Tibial nerve (tissue), 4 donors: ENCODE measurements at regions not wholly inside any gene's neighbourhood (a gene's known extent, or its start where the extent isn't known, plus 50 kb on each side); places are given as distances from the start of the nearest gene placed in this dataset.

Experiments used
- DNase-seq, 2 donors: peaks; one replicate each; pipeline ENCODE4 v3.0.0-alpha.2; 2019; ENCODE audit warnings: low spot score in 2 of 2
- H3K27ac ChIP-seq, 4 donors: fragments of 200-600 bp; sonication (generic) in 3 of 4; one replicate each; pipeline ENCODE4 v1.5.1; 2017 to 2019; ENCODE audit warnings: mild to moderate bottlenecking in 1 of 4
- H3K27me3 ChIP-seq, 2 donors: fragments of 200-600 bp; sonication (generic) in 1 of 2; one replicate each; pipeline versions ENCODE4 v1.5.1 to v1.6.0; 2017 to 2019
- H3K36me3 ChIP-seq, 3 donors: fragments of 200-600 bp; sonication (generic); one replicate each; pipeline ENCODE4 v1.5.1; 2018 to 2019
- H3K4me1 ChIP-seq, 4 donors: fragments of 200-600 bp; sonication (generic) in 3 of 4; one replicate each; pipeline ENCODE4 v1.5.1; 2017 to 2019
- H3K4me3 ChIP-seq, 4 donors: fragments of 200-600 bp; sonication (generic) in 3 of 4; one replicate each; pipeline ENCODE4 v1.5.1; 2017 to 2019; ENCODE audit warnings: mild to moderate bottlenecking in 1 of 4, moderate library complexity in 1 of 4
- H3K9me3 ChIP-seq, 4 donors: fragments of 200-600 bp; sonication (generic) in 3 of 4; one replicate each; pipeline ENCODE4 v1.5.1; 2017 to 2019
- EP300 ChIP-seq, 2 donors: sonication (generic); formaldehyde crosslinking; IDR thresholded peaks; one replicate each; pipeline ENCODE4 v1.6.1; 2017; ENCODE audit warnings: antibody characterized with exemption in 2 of 2, mild to moderate bottlenecking in 1 of 2
- POLR2A ChIP-seq, 2 donors: fragments of 450-650 bp; IDR thresholded peaks; one replicate each; pipeline ENCODE4 v1.6.1; 2017; ENCODE audit warnings: antibody characterized with exemption in 2 of 2, mild to moderate bottlenecking in 2 of 2, moderate library complexity in 2 of 2
- WGBS, 2 donors: methylation state at CpG; one replicate each; pipeline ENCODE4 v1.1.5; 2018; 5-methylcytosine and 5-hydroxymethylcytosine counted together
- TF ChIP-seq, protein P1 (sequence below), 5 experiments: fragments of 200-600 bp in 3 of 5; fragments of 450-650 bp in 2 of 5; sonication (generic) in 3 of 5; IDR thresholded peaks; one replicate each; pipeline ENCODE4 v1.5.1; 2016 to 2019; ENCODE audit warnings: antibody characterized with exemption in 5 of 5, mild to moderate bottlenecking in 3 of 5, moderate library complexity in 2 of 5

DNA sequence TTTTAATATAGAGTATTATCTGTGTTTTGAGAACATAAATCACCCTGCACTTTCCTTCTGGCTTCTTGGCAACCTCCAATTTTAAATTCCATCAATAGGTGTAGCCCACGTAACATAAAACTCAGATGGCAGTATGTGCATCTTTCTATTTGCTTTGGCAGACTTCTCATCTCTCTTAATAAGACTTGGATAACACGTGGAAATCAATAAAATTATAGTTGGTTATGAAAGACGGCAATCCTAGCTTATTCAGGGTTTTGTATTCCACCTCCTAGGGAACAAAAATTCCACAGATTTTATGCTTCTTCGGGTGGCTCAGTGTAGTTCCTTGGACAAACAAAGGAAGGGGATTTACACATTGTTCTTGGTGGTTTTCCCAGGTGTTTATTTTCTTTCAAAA lies 299.3 kb downstream of the RND3 start:
- TF ChIP-seq POLR2A (IDR thresholded peaks at IDR 0.05) (no peak), EP300 (IDR thresholded peaks at IDR 0.05) (no peak)
- TF ChIP-seq, protein P1, sequence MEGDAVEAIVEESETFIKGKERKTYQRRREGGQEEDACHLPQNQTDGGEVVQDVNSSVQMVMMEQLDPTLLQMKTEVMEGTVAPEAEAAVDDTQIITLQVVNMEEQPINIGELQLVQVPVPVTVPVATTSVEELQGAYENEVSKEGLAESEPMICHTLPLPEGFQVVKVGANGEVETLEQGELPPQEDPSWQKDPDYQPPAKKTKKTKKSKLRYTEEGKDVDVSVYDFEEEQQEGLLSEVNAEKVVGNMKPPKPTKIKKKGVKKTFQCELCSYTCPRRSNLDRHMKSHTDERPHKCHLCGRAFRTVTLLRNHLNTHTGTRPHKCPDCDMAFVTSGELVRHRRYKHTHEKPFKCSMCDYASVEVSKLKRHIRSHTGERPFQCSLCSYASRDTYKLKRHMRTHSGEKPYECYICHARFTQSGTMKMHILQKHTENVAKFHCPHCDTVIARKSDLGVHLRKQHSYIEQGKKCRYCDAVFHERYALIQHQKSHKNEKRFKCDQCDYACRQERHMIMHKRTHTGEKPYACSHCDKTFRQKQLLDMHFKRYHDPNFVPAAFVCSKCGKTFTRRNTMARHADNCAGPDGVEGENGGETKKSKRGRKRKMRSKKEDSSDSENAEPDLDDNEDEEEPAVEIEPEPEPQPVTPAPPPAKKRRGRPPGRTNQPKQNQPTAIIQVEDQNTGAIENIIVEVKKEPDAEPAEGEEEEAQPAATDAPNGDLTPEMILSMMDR (IDR thresholded peaks at IDR 0.05) = no peak
- no peaks in the 10 kb centered on the region for H3K9me3 ChIP-seq
- no peak overlapping the region for H3K27ac ChIP-seq
- 38 to 40% methylated on average over 4 of the region's 4 CpGs for WGBS, 2 donors
- no peaks in the 10 kb centered on the region for H3K4me1 ChIP-seq
- H3K4me3 ChIP-seq = no peak overlapping the region
- DNase-seq = no peak
- H3K27me3 ChIP-seq = no peaks in the 10 kb centered on the region
- H3K36me3 ChIP-seq = no peaks in the 10 kb centered on the region

GRCh38 chr2:150182566-150183235 lies 304.8 kb downstream of the RND3 start:
- TF ChIP-seq EP300 (IDR thresholded peaks at IDR 0.05) = no peak
- TF ChIP-seq POLR2A (IDR thresholded peaks at IDR 0.05) = no peak
- TF ChIP-seq, protein P1 (IDR thresholded peaks at IDR 0.05) = no peak
- DNase-seq = no peak
- Histone ChIP-seq H3K27ac (no peak overlapping the region), H3K36me3 (no peaks in the 10 kb centered on the region), H3K4me3 (no peak overlapping the region), H3K4me1 (no peaks in the 10 kb centered on the region), H3K9me3 (no peaks in the 10 kb centered on the region), H3K27me3 (no peaks in the 10 kb centered on the region)
- 68 to 70% methylated on average over 5 of the region's 5 CpGs for WGBS, 2 donors

GRCh38 chr2:150178591-150178990 lies 308.9 kb downstream of the RND3 start:
- no peak for DNase-seq
- TF ChIP-seq POLR2A (IDR thresholded peaks at IDR 0.05) = no peak
- TF ChIP-seq, protein P1 (IDR thresholded peaks at IDR 0.05) = no peak
- TF ChIP-seq EP300 (IDR thresholded peaks at IDR 0.05) = no peak
- H3K27me3 ChIP-seq = no peaks in the 10 kb centered on the region
- no peaks in the 10 kb centered on the region for H3K4me1 ChIP-seq
- H3K9me3 ChIP-seq = no peaks in the 10 kb centered on the region
- H3K4me3 ChIP-seq = no peak overlapping the region
- no peaks in the 10 kb centered on the region for H3K36me3 ChIP-seq
- no peak overlapping the region for H3K27ac ChIP-seq

DNA sequence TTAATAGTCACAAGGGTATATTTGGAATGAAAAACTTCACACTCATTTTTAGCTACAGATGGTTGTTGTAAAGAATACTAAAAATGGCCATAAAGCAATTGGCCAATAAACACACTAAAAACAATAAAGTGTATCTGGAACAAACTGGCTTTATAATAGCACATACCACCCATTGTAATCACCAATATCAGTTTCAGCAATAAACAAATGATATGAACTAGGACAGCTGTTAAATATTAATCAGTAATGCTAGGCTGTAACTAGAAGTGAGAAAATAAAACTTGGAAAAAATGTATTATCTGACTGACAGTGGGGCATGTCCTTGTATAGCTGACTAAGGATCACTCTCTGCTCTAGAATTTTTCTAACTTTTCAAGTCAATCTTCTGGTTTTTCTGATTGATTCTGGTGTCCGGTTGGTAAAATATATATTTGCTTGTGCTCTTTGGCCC lies 312.5 kb downstream of the RND3 start:
- DNase-seq = no peak
- Histone ChIP-seq H3K4me3 (no peak overlapping the region), H3K36me3 (no peaks in the 10 kb centered on the region), H3K4me1 (no peaks in the 10 kb centered on the region), H3K27me3 (no peaks in the 10 kb centered on the region), H3K9me3 (peaks cover 0 to 8% (median 0%) of the 10 kb centered on the region in 4 donors), H3K27ac (no peak overlapping the region)
- WGBS, 2 donors = 73 to 75% methylated on average over 1 of the region's 1 CpG
- TF ChIP-seq POLR2A (IDR thresholded peaks at IDR 0.05) (no peak), EP300 (IDR thresholded peaks at IDR 0.05) (no peak)
- TF ChIP-seq, protein P1 (IDR thresholded peaks at IDR 0.05) = no peak

DNA sequence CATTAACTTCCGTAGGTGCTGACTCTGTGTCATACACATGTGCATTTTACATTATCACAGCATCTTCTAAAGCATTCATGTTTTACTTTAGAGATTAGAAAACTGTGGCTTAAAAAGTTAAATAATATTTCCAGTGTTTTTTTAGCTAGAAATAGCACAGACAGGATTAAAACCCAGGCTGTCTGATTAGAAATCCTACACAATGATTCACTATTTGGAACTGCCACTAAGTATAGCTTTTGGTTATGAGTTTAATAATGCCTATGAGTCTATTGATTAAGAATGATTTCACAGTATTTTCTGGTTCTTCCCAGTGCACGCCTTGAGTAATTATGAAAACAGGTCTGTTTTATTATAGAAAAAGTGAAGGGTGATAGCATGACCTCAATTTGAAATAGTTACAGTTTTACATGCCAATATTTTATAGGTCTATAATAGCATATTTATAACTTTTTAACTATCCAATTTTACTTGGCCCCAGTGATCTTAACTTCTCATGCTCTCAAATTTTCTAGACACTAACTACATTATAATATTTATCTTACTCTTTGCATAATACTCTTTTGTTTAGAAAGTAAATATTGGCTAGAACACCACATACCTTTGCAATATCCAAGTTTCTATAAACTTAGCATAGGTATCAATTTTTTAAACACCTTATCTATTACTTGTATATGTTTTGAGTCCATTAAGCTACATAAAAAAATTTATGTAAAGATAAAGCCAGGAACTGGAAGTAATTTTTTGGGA lies 313.2 kb downstream of the RND3 start:
- TF ChIP-seq POLR2A (IDR thresholded peaks at IDR 0.05) = no peak
- TF ChIP-seq EP300 (IDR thresholded peaks at IDR 0.05) = no peak
- TF ChIP-seq, protein P1 (IDR thresholded peaks at IDR 0.05) = no peak

More for the DNA sequence above, 313.2 kb downstream of the RND3 start:
- no peak overlapping the region for H3K4me3 ChIP-seq
- H3K4me1 ChIP-seq = peaks cover 0 to 5% (median 0%) of the 10 kb centered on the region in 4 donors
- 82 to 86% methylated on average over 2 of the region's 2 CpGs for WGBS, 2 donors
- no peaks in the 10 kb centered on the region for H3K36me3 ChIP-seq
- H3K27ac ChIP-seq = no peak overlapping the region
- DNase-seq = no peak
- no peaks in the 10 kb centered on the region for H3K27me3 ChIP-seq
- H3K9me3 ChIP-seq = peaks cover 0 to 8% (median 0%) of the 10 kb centered on the region in 4 donors
